ENCODE measurements at regions not wholly inside any gene's neighbourhood (a gene's known extent, or its start where the extent isn't known, plus 50 kb on each side); places are given as distances from the start of the nearest gene placed in this dataset.

DNA sequence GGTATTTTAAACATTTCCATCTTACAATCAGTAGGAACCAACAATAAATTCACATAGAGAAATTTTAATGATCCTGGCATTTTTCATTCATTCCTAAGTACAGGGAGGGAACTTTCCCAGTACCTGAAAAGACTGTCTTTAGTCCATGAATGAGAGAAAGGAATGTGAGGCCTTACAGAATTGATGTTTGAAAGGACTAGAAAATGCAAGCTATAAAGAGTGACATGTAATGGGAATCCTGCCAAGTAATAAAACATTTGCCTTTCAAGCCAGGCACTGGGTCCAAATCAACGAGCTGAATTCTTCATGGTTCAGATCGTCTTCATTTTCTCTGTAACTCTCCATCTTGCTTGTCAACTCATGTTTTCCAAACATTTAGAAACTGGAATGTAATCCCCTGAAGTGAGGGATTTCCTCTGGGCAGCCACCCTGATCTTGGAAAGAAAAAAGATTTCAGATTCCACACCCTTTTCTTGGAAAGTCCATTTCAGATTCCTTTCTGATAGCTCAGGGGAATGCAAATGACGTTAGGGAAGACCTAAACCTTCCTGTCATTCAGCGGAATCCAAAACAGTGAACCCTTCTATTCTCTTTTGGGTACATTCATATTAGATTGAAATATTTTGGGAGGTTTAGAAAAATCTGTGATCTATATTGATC lies 315.8 kb downstream of the SH3GL2 start:
- DNase-seq, result no peak

DNA sequence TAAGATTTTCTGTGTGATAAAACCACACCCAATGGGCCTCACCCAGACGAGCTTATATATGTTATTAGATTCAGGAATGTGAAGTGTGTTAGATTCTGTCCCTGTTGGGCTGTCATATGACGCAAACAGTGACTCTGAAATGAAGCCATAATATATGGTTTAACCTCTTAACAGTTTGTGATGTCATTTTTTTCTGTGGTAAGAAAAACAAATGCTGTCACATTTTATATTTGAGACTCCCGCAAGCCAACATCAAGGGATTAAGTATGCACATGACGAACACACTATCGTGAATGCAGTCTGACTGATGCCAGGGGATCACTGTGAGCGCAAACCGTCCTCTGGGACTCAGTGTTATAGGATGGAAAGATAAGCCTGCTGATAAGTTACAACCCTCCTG lies 321.7 kb downstream of the SH3GL2 start:
- DNase-seq, result no peak

DNA sequence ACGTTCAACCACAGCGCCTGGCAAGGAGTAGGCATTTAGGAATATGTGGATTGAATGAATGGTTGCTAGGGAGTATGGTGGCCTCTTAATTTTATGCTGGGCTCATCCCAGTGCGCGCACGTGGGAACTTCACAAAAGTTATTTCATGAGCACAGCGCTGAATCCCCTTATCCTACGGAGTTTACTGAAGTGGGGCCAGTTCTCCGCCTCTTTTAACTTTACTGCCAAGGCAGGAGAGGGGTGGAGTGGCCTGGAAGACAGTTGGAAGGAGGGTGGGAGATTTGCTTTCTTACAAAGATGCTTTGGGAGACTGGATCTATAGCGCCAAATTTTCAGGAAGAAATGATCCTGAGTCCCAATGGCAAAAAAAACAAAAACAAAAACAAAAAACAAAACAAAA lies 326.5 kb downstream of the SH3GL2 start:
- no peak for DNase-seq

GRCh38 chr9:17905781-17906175 lies 326.9 kb downstream of the SH3GL2 start:
- DNase-seq, result no peak

- no peak for DNase-seq
Measured at GRCh38 chr9:17906176-17906840, 327.4 kb downstream of the SH3GL2 start.

- DNase-seq, result no peak
Measured at GRCh38 chr9:17906841-17907778, 328.2 kb downstream of the SH3GL2 start.

GRCh38 chr9:17907779-17908508 lies 329.1 kb downstream of the SH3GL2 start:
- no peak for DNase-seq

- DNase-seq, result no peak
Measured at GRCh38 chr9:17926246-17926645, 347.4 kb downstream of the SH3GL2 start.

- DNase-seq, result no peak
Measured at GRCh38 chr9:17927616-17928015, 348.8 kb downstream of the SH3GL2 start.

DNA sequence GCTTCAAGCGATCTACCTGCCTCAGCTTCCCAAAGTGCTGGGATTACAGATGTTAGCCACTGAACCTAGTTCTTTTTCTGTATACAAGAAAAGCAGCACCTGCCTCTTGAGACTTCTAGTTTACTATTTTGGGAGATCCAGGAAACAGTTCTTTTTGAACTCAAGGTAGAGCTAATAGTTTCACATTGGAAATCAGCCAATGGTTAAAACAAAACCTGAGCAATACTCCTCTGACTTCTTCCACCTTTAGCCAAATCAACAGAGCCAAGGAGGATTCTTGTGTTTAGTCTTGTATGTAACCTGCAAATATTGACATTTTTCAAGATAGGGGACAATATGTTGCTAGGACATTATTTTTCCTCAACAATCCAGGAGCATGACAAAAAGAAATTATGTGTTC lies 349.4 kb downstream of the SH3GL2 start:
- no peak for DNase-seq

- DNase-seq, result no peak
Measured at GRCh38 chr9:17928768-17929167, 349.9 kb downstream of the SH3GL2 start.

- DNase-seq, result no peak
Measured at GRCh38 chr9:17929506-17929905, 350.6 kb downstream of the SH3GL2 start.

DNA sequence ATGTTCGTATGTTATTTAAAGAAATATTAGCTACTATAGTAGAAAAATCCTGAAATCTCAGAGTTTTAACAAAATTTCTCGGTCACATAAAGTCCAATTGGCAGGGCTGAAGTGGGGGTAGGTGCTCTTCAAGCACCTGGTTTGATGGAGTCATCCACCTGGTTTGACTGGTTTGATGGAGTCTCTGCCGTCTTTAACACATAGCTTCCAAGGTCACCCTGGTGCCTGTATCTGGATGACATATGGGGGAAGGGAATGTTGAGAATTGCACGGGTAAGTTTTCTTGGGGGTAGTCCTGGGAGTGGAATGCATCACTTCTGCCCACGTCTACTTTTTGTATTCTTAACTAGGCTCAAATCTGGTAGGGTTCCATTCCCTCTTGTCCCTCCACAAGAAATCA lies 351.2 kb downstream of the SH3GL2 start:
- DNase-seq, result no peak

DNA sequence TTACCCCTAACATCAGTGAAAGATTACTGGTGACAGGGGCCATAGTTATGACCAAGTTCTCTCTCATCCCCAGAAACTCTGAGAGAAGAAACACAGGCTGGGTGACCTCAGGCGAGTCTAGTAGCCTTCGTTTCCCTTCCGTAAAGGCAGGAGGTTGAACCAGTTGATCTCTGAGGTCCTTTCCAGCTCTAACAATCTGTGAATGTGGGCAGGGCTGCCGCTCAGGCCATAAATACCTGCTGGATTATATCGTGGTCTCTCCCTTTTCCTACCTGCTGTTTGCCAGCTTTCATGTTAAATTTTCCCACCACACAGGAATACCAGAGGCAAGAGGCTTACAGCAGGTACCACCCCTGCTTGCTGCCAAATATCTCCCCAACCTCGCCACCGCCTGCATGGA lies 357.5 kb downstream of the SH3GL2 start:
- no peak for DNase-seq

GRCh38 chr9:17938035-17938655 lies 359.3 kb downstream of the SH3GL2 start:
- no peak for DNase-seq

GRCh38 chr9:17942498-17942897 lies 363.6 kb downstream of the SH3GL2 start:
- no peak for DNase-seq

GRCh38 chr9:17955409-17955808 lies 376.5 kb downstream of the SH3GL2 start:
- DNase-seq, result no peak

GRCh38 chr9:17958363-17958762 lies 379.5 kb downstream of the SH3GL2 start:
- DNase-seq, result no peak

GRCh38 chr9:17962747-17963146 lies 383.9 kb downstream of the SH3GL2 start:
- no peak for DNase-seq

DNA sequence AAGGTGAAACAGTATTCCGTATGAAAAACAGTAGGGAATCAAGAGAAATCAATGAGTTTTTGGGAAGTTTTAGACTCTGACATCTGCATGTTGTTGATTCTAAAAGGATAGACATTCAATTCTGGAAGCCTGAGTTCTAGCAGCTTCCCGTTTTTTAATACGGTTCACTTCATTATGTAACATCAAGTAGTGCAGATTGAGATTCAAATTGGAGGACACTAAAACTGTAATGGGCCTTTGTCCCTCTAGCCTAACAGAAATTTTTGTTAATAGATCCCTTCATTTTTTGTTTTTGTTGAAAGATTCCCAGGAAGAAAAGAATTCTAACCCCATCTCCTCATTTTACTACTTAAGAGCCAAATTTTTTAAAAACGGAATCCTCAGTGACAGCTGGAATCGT lies 384.6 kb downstream of the SH3GL2 start:
- no peak for DNase-seq

DNA sequence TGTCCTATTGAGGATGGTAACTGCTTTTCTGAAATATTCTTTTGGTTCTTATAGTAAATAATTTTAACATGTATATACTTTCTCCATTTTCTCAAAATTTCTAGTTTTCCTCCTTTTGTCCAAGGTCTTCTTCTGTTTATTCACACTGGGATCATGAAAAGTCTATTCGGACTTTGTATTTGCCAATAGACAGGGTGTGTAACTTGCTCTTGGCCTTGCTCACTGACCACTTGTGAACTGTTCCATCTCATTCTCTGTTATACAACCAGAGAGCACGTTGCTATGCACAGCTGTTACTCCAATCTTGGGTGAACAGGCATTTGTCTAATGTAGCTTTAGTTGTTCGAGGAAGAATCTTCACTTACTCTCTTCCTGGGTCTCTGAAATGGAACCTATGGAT lies 388.9 kb downstream of the SH3GL2 start:
- no peak for DNase-seq

DNA sequence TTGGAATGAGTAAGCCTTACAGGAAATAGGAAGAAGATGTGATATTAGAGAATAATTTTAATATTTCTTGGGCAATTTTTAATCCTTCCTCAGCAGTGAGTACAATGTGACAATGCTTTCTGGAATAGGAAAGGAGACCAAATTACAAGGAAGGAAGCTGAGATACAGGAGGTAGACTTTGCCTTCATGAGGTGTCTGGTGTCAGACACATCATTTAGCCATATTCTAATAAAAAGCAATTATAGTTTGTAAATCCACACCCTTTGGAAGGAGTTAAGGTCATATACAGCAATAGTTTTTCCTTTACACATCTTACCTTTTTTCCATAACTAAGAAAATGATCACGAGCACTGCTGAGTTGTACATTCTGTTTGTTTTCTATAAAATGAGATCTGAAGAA lies 390.4 kb downstream of the SH3GL2 start:
- DNase-seq, result no peak

- DNase-seq, result no peak
Measured at GRCh38 chr9:17970277-17970676, 391.4 kb downstream of the SH3GL2 start.
